Mesothelial cell of epicardium (in vitro differentiated cells): ENCODE measurements at regions not wholly inside any gene's neighbourhood (a gene's known extent, or its start where the extent isn't known, plus 50 kb on each side); places are given as distances from the start of the nearest gene placed in this dataset.
"Not testable (repeated sequence)": the region's sequence is repeated elsewhere in the genome, so short reads cannot be mapped to it uniquely, and the experiment has no call there.

Experiments
- DNase-seq, 2 experiments: peaks; one replicate each; pipeline ENCODE4 v3.0.0; 2021; ENCODE audit warnings: low spot score in 2 of 2; ENCODE audit not compliant: unreplicated experiment in 2 of 2
- H3K27ac Mint-ChIP-seq: 2 replicates; pipeline ENCODE4 v1.8.0; 2021; ENCODE audit warnings: mixed read lengths
- H3K27me3 Mint-ChIP-seq: 2 replicates; pipeline ENCODE4 v1.8.0; 2021; ENCODE audit warnings: low read depth, mixed read lengths
- H3K36me3 Mint-ChIP-seq: 2 replicates; pipeline ENCODE4 v1.8.0; 2021; ENCODE audit warnings: mixed read lengths
- H3K4me1 Mint-ChIP-seq: 2 replicates; pipeline ENCODE4 v1.8.0; 2021; ENCODE audit warnings: mixed read lengths
- H3K4me3 Mint-ChIP-seq: 2 replicates; pipeline ENCODE4 v1.8.0; 2021; ENCODE audit warnings: mild to moderate bottlenecking, moderate library complexity, mixed read lengths
- H3K9me3 Mint-ChIP-seq: 2 replicates; pipeline ENCODE4 v1.8.0; 2021; ENCODE audit warnings: mixed read lengths
- CTCF ChIP-seq: fragments of 200-600 bp; sonication (generic); IDR thresholded peaks from one replicate; pipeline ENCODE4 v1.5.0; 2021; ENCODE audit warnings: antibody characterized with exemption; ENCODE audit not compliant: unreplicated experiment

GRCh38 chr3:80914854-80915253 lies 846.6 kb downstream of the GBE1 start:
- H3K4me3 Mint-ChIP-seq, result no peak overlapping the region
- no peaks in the 10 kb centered on the region for H3K36me3 Mint-ChIP-seq
- no peak for TF ChIP-seq CTCF
- H3K9me3 Mint-ChIP-seq, result peaks cover 5% of the 10 kb centered on the region
- no peaks in the 10 kb centered on the region for H3K4me1 Mint-ChIP-seq
- H3K27me3 Mint-ChIP-seq, result no peaks in the 10 kb centered on the region
- no peak overlapping the region for H3K27ac Mint-ChIP-seq
- DNase-seq, result no peak

- TF ChIP-seq CTCF, result no peak
- H3K4me1 Mint-ChIP-seq, result no peaks in the 10 kb centered on the region
- H3K9me3 Mint-ChIP-seq, result peaks cover 11% of the 10 kb centered on the region
- no peak for DNase-seq
- no peaks in the 10 kb centered on the region for H3K36me3 Mint-ChIP-seq
- no peak overlapping the region for H3K4me3 Mint-ChIP-seq
- no peaks in the 10 kb centered on the region for H3K27me3 Mint-ChIP-seq
- H3K27ac Mint-ChIP-seq, result no peak overlapping the region
Observed at GRCh38 chr3:80898211-80898610, 863.2 kb downstream of the GBE1 start.

GRCh38 chr3:80897005-80897404 lies 864.4 kb downstream of the GBE1 start:
- peaks cover 11% of the 10 kb centered on the region for H3K9me3 Mint-ChIP-seq
- not testable (repeated sequence) for H3K27ac Mint-ChIP-seq, DNase-seq, H3K36me3 Mint-ChIP-seq, H3K4me1 Mint-ChIP-seq, H3K27me3 Mint-ChIP-seq, H3K4me3 Mint-ChIP-seq

- H3K4me3 Mint-ChIP-seq, result no peak overlapping the region
- H3K27me3 Mint-ChIP-seq, result no peaks in the 10 kb centered on the region
- no peak for DNase-seq
- no peaks in the 10 kb centered on the region for H3K4me1 Mint-ChIP-seq
- no peak for TF ChIP-seq CTCF
- no peak overlapping the region for H3K27ac Mint-ChIP-seq
- H3K36me3 Mint-ChIP-seq, result no peaks in the 10 kb centered on the region
- H3K9me3 Mint-ChIP-seq, result peaks cover 12% of the 10 kb centered on the region
Observed at GRCh38 chr3:80890571-80890970, 870.9 kb downstream of the GBE1 start.

GRCh38 chr3:80889535-80889934 lies 871.9 kb downstream of the GBE1 start:
- H3K4me1 Mint-ChIP-seq, result no peaks in the 10 kb centered on the region
- H3K4me3 Mint-ChIP-seq, result no peak overlapping the region
- DNase-seq, result no peak
- H3K27ac Mint-ChIP-seq, result no peak overlapping the region
- no peak for TF ChIP-seq CTCF
- H3K36me3 Mint-ChIP-seq, result no peaks in the 10 kb centered on the region
- H3K9me3 Mint-ChIP-seq, result peaks cover 12% of the 10 kb centered on the region
- no peaks in the 10 kb centered on the region for H3K27me3 Mint-ChIP-seq

- no peaks in the 10 kb centered on the region for H3K36me3 Mint-ChIP-seq
- TF ChIP-seq CTCF, result no peak
- H3K4me1 Mint-ChIP-seq, result no peaks in the 10 kb centered on the region
- no peak for DNase-seq
- H3K27me3 Mint-ChIP-seq, result no peaks in the 10 kb centered on the region
- H3K4me3 Mint-ChIP-seq, result no peak overlapping the region
- peaks cover 13% of the 10 kb centered on the region for H3K9me3 Mint-ChIP-seq
- H3K27ac Mint-ChIP-seq, result no peak overlapping the region
Observed at GRCh38 chr3:80870476-80871041, 890.9 kb downstream of the GBE1 start.
